Memory B cell (primary cell): ENCODE measurements at regions not wholly inside any gene's neighbourhood (a gene's known extent, or its start where the extent isn't known, plus 50 kb on each side); places are given as distances from the start of the nearest gene placed in this dataset.
"Not testable (repeated sequence)": the region's sequence is repeated elsewhere in the genome, so short reads cannot be mapped to it uniquely, and the experiment has no call there.

Source experiments
- ATAC-seq: fragments of 150-1000 bp; cut with Tn5 transposase; 2 replicates; pipeline ENCODE4 v1.10.0; 2021; ENCODE audit warnings: low read depth, mild to moderate bottlenecking, moderate library complexity
- DNase-seq, 2 donors: peaks; one replicate each; pipeline ENCODE4 v3.0.0; 2022; ENCODE audit warnings: low spot score in 2 of 2
- H3K27ac Mint-ChIP-seq: one replicate; pipeline ENCODE4 v1.8.0; 2022; ENCODE audit warnings: mild to moderate bottlenecking, moderate library complexity, mixed read lengths
- H3K27me3 Mint-ChIP-seq: one replicate; pipeline ENCODE4 v1.8.0; 2022; ENCODE audit warnings: mixed read lengths
- H3K36me3 Mint-ChIP-seq: one replicate; pipeline ENCODE4 v1.8.0; 2022; ENCODE audit warnings: mild to moderate bottlenecking, mixed read lengths
- H3K4me1 Mint-ChIP-seq: one replicate; pipeline ENCODE4 v1.8.0; 2022; ENCODE audit warnings: mixed read lengths
- H3K4me3 Mint-ChIP-seq: one replicate; pipeline ENCODE4 v1.8.0; 2022; ENCODE audit warnings: mild to moderate bottlenecking, moderate library complexity, mixed read lengths
- H3K9me3 Mint-ChIP-seq: one replicate; pipeline ENCODE4 v1.8.0; 2022; ENCODE audit warnings: mixed read lengths

GRCh38 chr18:47387864-47388263 is 136.4 kb upstream of the SKOR2 start:
- Mint-ChIP-seq H3K36me3 (no peaks in the 10 kb centered on the region), H3K9me3 (peaks cover 2% of the 10 kb centered on the region)
- no peak for ATAC-seq

DNA sequence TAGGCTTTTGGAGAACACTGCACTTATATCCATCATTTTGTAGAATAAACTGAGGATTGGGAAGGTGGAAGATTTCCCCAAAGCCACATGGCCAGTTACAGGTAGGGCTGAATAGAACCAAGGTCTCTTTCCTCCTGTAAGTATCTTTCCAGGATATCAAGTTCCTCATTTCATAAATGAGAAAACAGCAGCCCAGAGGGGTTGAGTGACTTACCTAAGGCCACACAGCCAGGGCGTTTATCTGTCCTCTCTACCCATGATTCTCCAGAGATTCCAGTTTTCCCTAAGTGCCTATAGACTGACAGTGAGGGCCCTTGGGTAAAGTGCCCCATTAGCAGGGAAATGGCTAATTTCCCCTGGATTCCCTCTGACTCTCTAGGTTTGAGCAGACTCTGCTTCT is 132.3 kb upstream of the SKOR2 start:
- H3K4me3 Mint-ChIP-seq = no peak overlapping the region
- H3K4me1 Mint-ChIP-seq = no peaks in the 10 kb centered on the region
- DNase-seq = no peak
- peaks cover 2% of the 10 kb centered on the region for H3K9me3 Mint-ChIP-seq
- no peaks in the 10 kb centered on the region for H3K27me3 Mint-ChIP-seq
- H3K36me3 Mint-ChIP-seq = no peaks in the 10 kb centered on the region
- H3K27ac Mint-ChIP-seq = no peak overlapping the region
- no peak for ATAC-seq

More at GRCh38 chr18:47387864-47388263, 136.4 kb upstream of the SKOR2 start:
- peaks cover 7% of the 10 kb centered on the region for H3K27me3 Mint-ChIP-seq
- H3K4me1 Mint-ChIP-seq = no peaks in the 10 kb centered on the region
- H3K27ac Mint-ChIP-seq = no peak overlapping the region
- no peak overlapping the region for H3K4me3 Mint-ChIP-seq
- no peak for DNase-seq

GRCh38 chr18:47381975-47382570 is 130.6 kb upstream of the SKOR2 start:
- Mint-ChIP-seq H3K9me3 (peaks cover 2% of the 10 kb centered on the region), H3K27me3 (no peaks in the 10 kb centered on the region), H3K27ac (no peak overlapping the region), H3K4me1 (no peaks in the 10 kb centered on the region), H3K36me3 (no peaks in the 10 kb centered on the region), H3K4me3 (no peak overlapping the region)
- DNase-seq = no peak
- ATAC-seq = no peak

GRCh38 chr18:47380153-47380552 is 128.7 kb upstream of the SKOR2 start:
- Mint-ChIP-seq H3K4me1 (no peaks in the 10 kb centered on the region), H3K27ac (no peak overlapping the region), H3K9me3 (no peaks in the 10 kb centered on the region), H3K27me3 (peaks cover 3% of the 10 kb centered on the region), H3K4me3 (no peak overlapping the region), H3K36me3 (no peaks in the 10 kb centered on the region)
- ATAC-seq (no peak), DNase-seq (no peak)

DNA sequence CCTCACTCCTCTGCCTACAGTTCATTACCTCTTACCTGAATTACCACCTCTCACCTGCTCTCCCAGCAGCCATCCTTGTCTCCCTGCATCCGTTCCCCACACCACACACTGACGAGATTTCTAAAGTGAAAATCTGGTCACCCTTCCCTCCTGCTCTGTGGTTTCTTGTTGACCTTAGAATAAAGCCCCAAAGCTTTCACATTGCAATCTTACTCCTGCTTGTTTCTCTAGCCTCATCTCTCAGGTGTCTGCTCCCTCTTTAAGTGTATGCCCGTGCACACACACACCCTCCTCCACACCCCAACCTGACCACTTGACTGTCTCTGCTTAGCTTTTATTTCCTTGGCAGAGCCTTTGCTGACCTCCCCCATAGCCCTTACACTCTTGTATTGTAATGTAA is 122.0 kb upstream of the SKOR2 start:
- H3K27me3 Mint-ChIP-seq = peaks cover 13% of the 10 kb centered on the region
- H3K36me3 Mint-ChIP-seq = no peaks in the 10 kb centered on the region
- ATAC-seq = no peak
- H3K9me3 Mint-ChIP-seq = peaks cover 2% of the 10 kb centered on the region
- no peak overlapping the region for H3K4me3 Mint-ChIP-seq
- no peak overlapping the region for H3K27ac Mint-ChIP-seq
- no peak for DNase-seq
- no peaks in the 10 kb centered on the region for H3K4me1 Mint-ChIP-seq

GRCh38 chr18:47370052-47370451 is 118.6 kb upstream of the SKOR2 start:
- Mint-ChIP-seq H3K27me3 (peaks cover 10% of the 10 kb centered on the region), H3K9me3 (peaks cover 5% of the 10 kb centered on the region), H3K4me1 (no peaks in the 10 kb centered on the region), H3K4me3 (no peak overlapping the region), H3K27ac (no peak overlapping the region), H3K36me3 (no peaks in the 10 kb centered on the region)
- DNase-seq = no peak
- no peak for ATAC-seq

GRCh38 chr18:47354061-47354460 is 102.6 kb upstream of the SKOR2 start:
- H3K4me3 Mint-ChIP-seq, ATAC-seq, H3K4me1 Mint-ChIP-seq, H3K9me3 Mint-ChIP-seq, DNase-seq, H3K27me3 Mint-ChIP-seq, H3K36me3 Mint-ChIP-seq, H3K27ac Mint-ChIP-seq: not testable (repeated sequence)

DNA sequence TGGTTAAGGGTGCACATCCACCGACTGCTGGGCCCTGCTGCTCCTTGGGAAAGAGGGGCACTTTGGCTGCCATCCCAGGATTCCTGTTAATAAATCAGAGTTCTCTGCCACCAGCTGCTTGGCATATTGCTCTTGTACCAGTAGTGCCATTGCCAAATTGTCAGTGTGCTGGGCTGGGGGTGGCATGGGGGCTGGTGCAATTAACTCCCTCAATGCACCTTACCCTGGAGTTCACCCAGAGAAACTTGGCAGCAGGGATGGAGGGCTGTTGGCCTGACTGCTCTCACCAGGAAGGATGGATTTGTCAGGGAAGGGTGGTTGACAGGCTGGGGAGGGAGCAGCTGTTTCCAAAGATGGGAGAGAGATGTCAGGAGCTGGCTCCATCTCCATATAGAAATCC is 94.6 kb upstream of the SKOR2 start:
- Mint-ChIP-seq H3K4me1 (no peaks in the 10 kb centered on the region), H3K27me3 (peaks cover 1% of the 10 kb centered on the region), H3K36me3 (no peaks in the 10 kb centered on the region), H3K27ac (no peak overlapping the region), H3K9me3 (no peaks in the 10 kb centered on the region), H3K4me3 (no peak overlapping the region)
- no peak for ATAC-seq
- DNase-seq = no peak

DNA sequence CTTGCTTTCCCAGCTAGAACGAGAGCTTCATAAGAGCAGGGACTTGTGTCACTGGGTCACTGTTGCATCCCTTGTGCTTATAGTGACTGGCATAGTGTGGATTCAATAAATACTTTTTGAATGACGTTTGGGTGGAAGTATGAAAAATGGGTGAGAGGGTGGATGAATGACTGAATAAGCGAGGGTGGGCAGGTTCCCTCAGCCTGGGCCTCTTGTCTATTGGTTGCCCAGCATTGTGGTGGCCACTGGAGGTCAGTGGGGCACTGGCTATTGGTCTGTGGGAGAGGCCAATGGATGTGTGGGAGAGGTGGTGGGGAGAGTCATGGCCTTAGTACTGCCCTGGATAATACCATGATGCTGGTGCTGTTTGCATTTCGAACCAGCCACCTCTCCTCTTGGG is 93.8 kb upstream of the SKOR2 start:
- Mint-ChIP-seq H3K27me3 (peaks cover 3% of the 10 kb centered on the region), H3K27ac (no peak overlapping the region), H3K4me1 (peaks cover 2% of the 10 kb centered on the region), H3K9me3 (peaks cover 1% of the 10 kb centered on the region), H3K4me3 (no peak overlapping the region), H3K36me3 (no peaks in the 10 kb centered on the region)
- no peak for DNase-seq
- no peak for ATAC-seq

GRCh38 chr18:47343291-47343690 is 91.8 kb upstream of the SKOR2 start:
- Mint-ChIP-seq H3K36me3 (no peaks in the 10 kb centered on the region), H3K4me3 (no peak overlapping the region), H3K4me1 (peaks cover 2% of the 10 kb centered on the region), H3K27me3 (peaks cover 3% of the 10 kb centered on the region), H3K9me3 (peaks cover 1% of the 10 kb centered on the region), H3K27ac (no peak overlapping the region)
- no peak for DNase-seq
- no peak for ATAC-seq

GRCh38 chr18:47342566-47342965 is 91.1 kb upstream of the SKOR2 start:
- Mint-ChIP-seq H3K27me3 (peaks cover 3% of the 10 kb centered on the region), H3K27ac (no peak overlapping the region), H3K36me3 (no peaks in the 10 kb centered on the region), H3K4me1 (peaks cover 2% of the 10 kb centered on the region), H3K4me3 (no peak overlapping the region), H3K9me3 (peaks cover 1% of the 10 kb centered on the region)
- ATAC-seq (no peak), DNase-seq (no peak)

DNA sequence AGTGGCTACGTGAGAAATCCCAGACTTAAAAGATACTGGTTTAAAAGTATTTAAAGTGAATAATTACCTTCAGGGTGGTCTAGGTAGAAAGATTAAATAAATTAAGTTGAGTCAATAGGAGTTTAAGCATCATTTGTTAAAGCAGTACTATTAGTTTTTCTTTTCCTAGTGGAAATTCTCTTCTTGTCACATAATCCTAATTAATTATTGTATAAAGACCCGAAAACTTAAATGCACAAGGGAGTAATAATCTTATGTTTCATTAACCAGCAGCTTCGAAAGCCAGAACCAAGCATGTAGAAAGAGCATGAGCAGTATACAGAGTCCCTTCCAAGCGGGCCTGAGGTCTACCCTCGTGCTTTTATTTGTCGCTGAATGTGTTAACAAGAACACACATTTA is 90.2 kb upstream of the SKOR2 start:
- ATAC-seq (no peak), DNase-seq (no peak)
- Mint-ChIP-seq H3K27me3 (peaks cover 3% of the 10 kb centered on the region), H3K4me3 (no peak overlapping the region), H3K27ac (no peak overlapping the region), H3K4me1 (peaks cover 2% of the 10 kb centered on the region), H3K9me3 (peaks cover 1% of the 10 kb centered on the region), H3K36me3 (no peaks in the 10 kb centered on the region)

DNA sequence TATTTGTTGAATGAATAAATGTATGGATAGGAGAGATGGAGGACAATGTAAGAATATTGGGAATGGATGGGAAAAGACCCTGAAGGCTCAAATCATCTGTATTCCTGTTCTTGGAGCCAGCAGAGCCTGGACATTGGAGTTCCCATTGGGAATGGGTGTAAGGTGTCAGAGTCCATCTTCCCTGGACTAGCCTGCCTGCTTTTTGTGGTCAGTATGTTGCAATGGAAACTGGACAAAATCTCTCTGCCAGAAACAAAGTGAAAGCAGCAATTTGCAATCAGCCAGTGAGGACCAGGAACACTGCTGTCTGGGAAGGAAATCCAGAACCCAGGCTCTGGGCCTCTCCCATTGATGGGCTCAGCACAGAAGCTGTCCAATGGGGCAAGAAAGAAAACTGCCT is 83.5 kb upstream of the SKOR2 start:
- Mint-ChIP-seq H3K4me3 (no peak overlapping the region), H3K4me1 (no peaks in the 10 kb centered on the region), H3K27me3 (peaks cover 11% of the 10 kb centered on the region), H3K36me3 (no peaks in the 10 kb centered on the region), H3K9me3 (no peaks in the 10 kb centered on the region), H3K27ac (no peak overlapping the region)
- ATAC-seq (no peak), DNase-seq (no peak)

- DNase-seq (no peak), ATAC-seq (no peak)
- Mint-ChIP-seq H3K4me3 (no peak overlapping the region), H3K27ac (no peak overlapping the region), H3K27me3 (peaks cover 11% of the 10 kb centered on the region), H3K4me1 (no peaks in the 10 kb centered on the region), H3K9me3 (no peaks in the 10 kb centered on the region), H3K36me3 (no peaks in the 10 kb centered on the region)
Observed at GRCh38 chr18:47333926-47334635, 82.6 kb upstream of the SKOR2 start.

- Mint-ChIP-seq H3K9me3 (no peaks in the 10 kb centered on the region), H3K36me3 (no peaks in the 10 kb centered on the region), H3K27ac (no peak overlapping the region), H3K27me3 (peaks cover 11% of the 10 kb centered on the region), H3K4me3 (no peak overlapping the region), H3K4me1 (no peaks in the 10 kb centered on the region)
- DNase-seq = no peak
- ATAC-seq = no peak
Observed at GRCh38 chr18:47331641-47332040, 80.2 kb upstream of the SKOR2 start.
